NB4 (cell line): ENCODE measurements at regions not wholly inside any gene's neighbourhood (a gene's known extent, or its start where the extent isn't known, plus 50 kb on each side); places are given as distances from the start of the nearest gene placed in this dataset.

ENCODE experiments used
- DNase-seq: peaks from one replicate; pipeline ENCODE4 v3.0.0; 2010; ENCODE audit warnings: low read depth
- H3K4me3 ChIP-seq: one replicate; pipeline ENCODE4 v1.5.1; 2011; ENCODE audit warnings: mild to moderate bottlenecking, low read depth, low read length, moderate library complexity
- CTCF ChIP-seq: IDR thresholded peaks from one replicate; pipeline ENCODE4 v1.5.1; 2012; ENCODE audit warnings: low read depth, low read length
- MAX ChIP-seq: IDR thresholded peaks from 2 replicates; pipeline ENCODE4 v1.6.1; 2011; ENCODE audit warnings: low read depth, low read length
- MYC ChIP-seq: IDR thresholded peaks from 2 replicates; pipeline ENCODE4 v1.6.1; 2011; ENCODE audit warnings: low read depth, low read length
- POLR2A ChIP-seq: IDR thresholded peaks from 2 replicates; pipeline ENCODE4 v1.6.1; 2011; ENCODE audit warnings: mild to moderate bottlenecking; ENCODE audit not compliant: insufficient read length; ENCODE audit errors: extremely low read depth

GRCh38 chr4:71222661-71223060, 116.2 kb upstream of the SLC4A4 start:
- TF ChIP-seq CTCF (no peak), MAX (no peak), MYC (no peak), POLR2A (no peak)
- DNase-seq = no peak
- no peak overlapping the region for H3K4me3 ChIP-seq

DNA sequence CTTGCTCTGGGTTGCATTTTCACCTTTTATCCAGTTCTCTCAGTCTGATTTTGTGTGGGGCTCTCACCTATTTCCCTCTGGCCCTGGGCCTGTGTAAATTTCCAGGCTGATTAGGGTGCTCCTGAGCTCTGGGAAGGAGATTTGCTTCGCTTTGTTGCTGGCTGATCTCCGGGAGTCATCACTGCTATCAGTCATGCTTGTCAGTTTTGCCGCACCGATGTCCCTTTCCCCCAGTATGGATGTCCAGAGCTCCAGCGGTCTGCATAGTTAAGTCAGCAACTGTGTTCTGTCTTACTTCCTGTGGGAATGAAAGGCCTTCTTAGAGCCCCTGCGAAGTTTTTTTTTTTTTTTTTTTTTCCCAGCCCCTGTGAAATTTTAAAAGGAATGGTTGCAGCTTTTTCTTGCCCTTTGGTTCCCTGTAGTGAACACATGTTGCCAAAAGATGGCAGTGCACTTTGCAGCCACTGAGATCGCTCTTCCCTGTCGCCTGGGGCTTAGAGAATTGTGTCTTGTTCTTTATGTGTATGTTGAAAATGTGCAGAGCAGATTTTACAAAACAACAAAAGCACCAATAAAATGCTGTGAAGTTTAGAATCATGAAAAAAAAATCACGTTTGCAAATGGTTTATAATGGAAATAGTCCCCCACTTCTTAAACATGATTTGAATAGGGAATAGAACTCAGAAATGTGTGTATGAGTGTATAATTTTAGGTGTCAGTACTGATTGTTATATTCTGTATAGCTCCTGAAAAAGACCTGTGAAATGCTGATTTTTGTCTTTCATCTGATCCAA, 109.1 kb upstream of the SLC4A4 start:
- peak; percentile 20 for DNase-seq
- TF ChIP-seq POLR2A = no peak
- TF ChIP-seq MAX = peak; percentile 43; the same call in 1 of the 2 replicates
- peak; percentile 50 for TF ChIP-seq CTCF
- no peak overlapping the region for H3K4me3 ChIP-seq

DNA sequence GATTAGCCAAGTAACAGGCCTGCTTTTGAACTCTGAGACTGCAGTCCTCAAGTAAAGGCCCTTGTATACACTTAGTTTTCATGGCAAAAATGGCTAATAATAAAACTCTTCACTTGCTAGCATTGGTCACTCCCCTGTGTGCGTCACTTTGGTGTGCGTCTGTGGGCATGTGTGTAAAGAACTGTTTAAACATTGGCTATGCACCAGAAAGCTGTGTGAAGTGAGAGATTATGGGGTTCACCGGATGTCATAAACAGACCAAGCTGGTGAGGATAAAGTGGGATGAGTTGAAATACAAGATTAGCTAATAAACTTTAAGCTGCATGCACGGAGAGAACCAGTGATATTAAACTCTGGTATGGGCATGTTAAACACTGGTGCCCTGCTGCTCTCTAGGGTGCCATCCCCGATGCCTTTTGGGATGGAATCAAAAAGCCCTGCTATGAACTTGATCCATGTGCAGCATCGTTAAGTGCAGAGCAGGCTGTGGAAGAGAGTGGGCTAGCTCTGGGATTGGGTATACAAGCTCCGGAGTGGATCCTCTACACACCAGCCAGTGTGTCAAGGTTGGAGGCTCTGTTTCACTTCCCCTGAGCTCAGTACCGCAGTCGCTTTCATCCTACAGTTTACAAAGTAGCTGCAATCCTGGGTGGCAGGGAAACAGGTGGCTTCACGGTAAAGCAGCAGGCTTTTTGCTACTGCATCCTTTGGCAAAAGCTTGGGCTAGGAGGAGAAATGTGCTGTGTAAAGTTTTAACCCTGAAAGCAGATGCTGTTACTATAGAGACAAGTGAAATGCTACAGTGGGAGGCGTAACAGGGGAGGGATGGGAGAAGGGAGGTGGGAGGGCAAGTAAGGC, 108.3 kb upstream of the SLC4A4 start:
- TF ChIP-seq CTCF (no peak), MYC (no peak)
- DNase-seq = no peak
- H3K4me3 ChIP-seq = no peak overlapping the region

DNA sequence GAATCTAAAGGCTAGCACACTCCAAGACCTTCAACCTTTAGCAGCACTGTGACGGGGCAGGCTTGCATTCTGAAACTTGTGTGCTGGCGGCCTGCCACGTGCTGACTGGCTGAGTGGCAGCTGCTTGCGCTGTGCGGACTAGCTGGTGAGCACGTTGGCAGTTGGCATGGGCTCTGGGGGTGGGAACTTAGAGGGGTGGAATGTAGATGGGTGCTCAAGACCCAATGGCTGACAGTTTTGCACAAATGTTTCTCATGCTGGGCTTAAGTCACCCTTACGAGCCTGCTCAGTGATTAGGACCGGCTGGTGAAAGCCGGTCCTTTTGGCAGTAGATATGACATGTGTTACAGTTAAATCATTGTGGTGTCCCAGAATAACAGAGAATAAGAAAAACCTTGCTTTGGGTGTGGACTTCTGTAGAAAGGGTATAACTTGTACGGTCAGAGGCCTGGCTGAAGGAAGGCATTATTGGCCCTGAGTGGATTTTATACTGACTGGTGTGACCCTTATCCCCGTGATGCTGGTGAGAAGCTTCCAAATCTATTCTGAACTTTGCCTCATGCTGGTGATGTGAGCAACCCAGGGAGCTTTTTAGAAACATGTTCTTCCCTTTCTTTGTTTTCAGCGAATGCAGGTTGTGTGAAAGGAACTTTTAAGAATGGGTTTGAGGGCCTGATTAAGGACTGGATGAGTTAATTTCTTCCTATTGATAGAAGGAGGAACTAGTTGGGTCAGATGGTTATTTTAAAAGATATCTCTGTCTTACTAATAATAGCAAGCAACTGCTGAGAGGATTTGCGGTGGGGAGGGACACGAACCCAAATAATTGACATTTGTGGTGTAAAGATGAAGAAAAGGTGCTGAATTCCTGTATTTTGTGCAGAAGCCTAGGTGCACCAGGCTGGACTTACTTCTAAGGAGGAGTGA, 107.4 kb upstream of the SLC4A4 start:
- no peak for TF ChIP-seq POLR2A
- no peak for TF ChIP-seq MAX
- TF ChIP-seq MYC = no peak
- no peak for TF ChIP-seq CTCF
- no peak overlapping the region for H3K4me3 ChIP-seq
- no peak for DNase-seq

DNA sequence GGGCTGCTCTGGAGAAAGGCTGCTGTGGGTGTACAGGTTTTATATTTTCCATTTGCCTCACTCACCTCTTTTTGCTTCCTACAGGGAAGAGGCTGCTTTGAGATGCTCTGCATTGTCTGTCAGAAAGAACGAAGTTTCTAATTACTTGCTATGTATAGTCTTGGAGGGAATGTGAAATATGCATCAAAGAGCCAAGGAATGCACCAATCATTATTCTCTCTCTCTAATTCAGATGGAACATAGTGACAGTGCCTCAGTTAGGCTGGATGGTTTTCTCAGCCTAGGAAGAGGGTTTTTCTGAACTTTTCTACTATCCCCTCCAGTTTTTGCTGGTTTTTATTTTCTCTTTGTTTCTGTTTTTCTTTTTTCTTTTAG, 106.8 kb upstream of the SLC4A4 start:
- H3K4me3 ChIP-seq = no peak overlapping the region
- TF ChIP-seq CTCF = no peak
- no peak for TF ChIP-seq MAX
- no peak for TF ChIP-seq MYC
- no peak for TF ChIP-seq POLR2A
- no peak for DNase-seq
